Testis (tissue), 2 donors: ENCODE measurements at regions not wholly inside any gene's neighbourhood (a gene's known extent, or its start where the extent isn't known, plus 50 kb on each side); places are given as distances from the start of the nearest gene placed in this dataset.

Experiments
- DNase-seq: peaks from one replicate; pipeline ENCODE4 v3.0.0-alpha.2; 2019
- H3K27ac ChIP-seq, 2 donors: fragments of 200-600 bp; sonication (generic); one replicate each; pipeline ENCODE4 v1.5.1; 2019
- H3K27me3 ChIP-seq: fragments of 200-600 bp; sonication (generic); one replicate; pipeline ENCODE4 v1.5.1; 2019
- H3K36me3 ChIP-seq: fragments of 200-600 bp; sonication (generic); one replicate; pipeline ENCODE4 v1.5.1; 2017; ENCODE audit warnings: low read depth; ENCODE audit errors: missing control alignments
- H3K4me1 ChIP-seq: fragments of 200-600 bp; sonication (generic); one replicate; pipeline ENCODE4 v1.5.1; 2019
- H3K4me3 ChIP-seq, 2 donors: fragments of 200-600 bp; sonication (generic); one replicate each; pipeline ENCODE4 v1.5.1; 2017 to 2019
- H3K9me3 ChIP-seq: fragments of 200-600 bp; sonication (generic); one replicate; pipeline ENCODE4 v1.5.1; 2017
- POLR2A ChIP-seq: fragments of 450-650 bp; IDR thresholded peaks from one replicate; pipeline ENCODE4 v1.6.1; 2017; ENCODE audit warnings: antibody characterized with exemption, mild to moderate bottlenecking, moderate library complexity
- WGBS, 2 donors: methylation state at CpG; one replicate each; pipeline ENCODE4 v1.1.5; 2018; 5-methylcytosine and 5-hydroxymethylcytosine counted together
- intact Hi-C: fragments of 100-400 bp; cut with DNase I; formaldehyde crosslinking; loops from one replicate; pipeline ENCODE4 v1.15.1; 2023; ENCODE audit warnings: low total_unique reads
- TF ChIP-seq, protein P1 (sequence below), 3 experiments: fragments of 450-650 bp in 2 of 3; fragments of 200-600 bp in 1 of 3; sonication (generic) in 1 of 3; IDR thresholded peaks; one replicate each; pipeline ENCODE4 v1.5.1; 2016 to 2019; ENCODE audit warnings: antibody characterized with exemption in 3 of 3, mild to moderate bottlenecking in 2 of 3, moderate library complexity in 1 of 3

DNA sequence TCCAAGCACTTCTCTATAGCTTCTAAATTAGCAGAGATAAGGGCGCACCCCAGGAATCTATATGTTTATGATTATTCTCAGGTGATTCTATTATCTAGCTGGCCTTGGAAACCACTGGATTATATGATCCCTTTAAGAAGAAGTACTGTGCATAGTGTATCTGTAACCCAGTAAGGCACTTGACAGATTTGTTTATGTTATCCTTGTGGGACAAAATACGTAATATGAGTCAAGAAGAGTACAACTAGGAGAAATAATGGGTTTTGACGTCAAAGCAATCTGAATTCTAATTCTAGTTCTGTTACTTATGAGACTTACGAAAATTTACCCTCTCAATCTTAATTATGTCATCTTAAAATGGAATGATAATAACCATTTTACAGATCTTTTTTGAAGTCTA, 259.6 kb upstream of the NAV3 start:
- DNase-seq, result no peak
- H3K27ac ChIP-seq, result no peak overlapping the region
- no peak overlapping the region for H3K4me3 ChIP-seq
- no peaks in the 10 kb centered on the region for H3K36me3 ChIP-seq
- H3K27me3 ChIP-seq, result no peaks in the 10 kb centered on the region
- intact Hi-C loops, result no loop called here
- 92 to 93% methylated on average over 4 of the region's 4 CpGs for WGBS, 2 donors
- H3K4me1 ChIP-seq, result no peaks in the 10 kb centered on the region
- H3K9me3 ChIP-seq, result no peaks in the 10 kb centered on the region
- no peak for TF ChIP-seq POLR2A
- TF ChIP-seq, protein P1, sequence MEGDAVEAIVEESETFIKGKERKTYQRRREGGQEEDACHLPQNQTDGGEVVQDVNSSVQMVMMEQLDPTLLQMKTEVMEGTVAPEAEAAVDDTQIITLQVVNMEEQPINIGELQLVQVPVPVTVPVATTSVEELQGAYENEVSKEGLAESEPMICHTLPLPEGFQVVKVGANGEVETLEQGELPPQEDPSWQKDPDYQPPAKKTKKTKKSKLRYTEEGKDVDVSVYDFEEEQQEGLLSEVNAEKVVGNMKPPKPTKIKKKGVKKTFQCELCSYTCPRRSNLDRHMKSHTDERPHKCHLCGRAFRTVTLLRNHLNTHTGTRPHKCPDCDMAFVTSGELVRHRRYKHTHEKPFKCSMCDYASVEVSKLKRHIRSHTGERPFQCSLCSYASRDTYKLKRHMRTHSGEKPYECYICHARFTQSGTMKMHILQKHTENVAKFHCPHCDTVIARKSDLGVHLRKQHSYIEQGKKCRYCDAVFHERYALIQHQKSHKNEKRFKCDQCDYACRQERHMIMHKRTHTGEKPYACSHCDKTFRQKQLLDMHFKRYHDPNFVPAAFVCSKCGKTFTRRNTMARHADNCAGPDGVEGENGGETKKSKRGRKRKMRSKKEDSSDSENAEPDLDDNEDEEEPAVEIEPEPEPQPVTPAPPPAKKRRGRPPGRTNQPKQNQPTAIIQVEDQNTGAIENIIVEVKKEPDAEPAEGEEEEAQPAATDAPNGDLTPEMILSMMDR (IDR thresholded peaks at IDR 0.05), result no peak

GRCh38 chr12:77569876-77570275, 260.8 kb upstream of the NAV3 start:
- intact Hi-C loops, result no loop called here
- no peaks in the 10 kb centered on the region for H3K36me3 ChIP-seq
- H3K9me3 ChIP-seq, result no peaks in the 10 kb centered on the region
- H3K4me3 ChIP-seq, result no peak overlapping the region
- no peaks in the 10 kb centered on the region for H3K4me1 ChIP-seq
- DNase-seq, result no peak
- 71 to 80% methylated on average over 3 of the region's 3 CpGs for WGBS, 2 donors
- no peak overlapping the region for H3K27ac ChIP-seq
- H3K27me3 ChIP-seq, result no peaks in the 10 kb centered on the region
- TF ChIP-seq, protein P1 (IDR thresholded peaks at IDR 0.05), result no peak
- TF ChIP-seq POLR2A, result no peak

- Histone ChIP-seq H3K9me3 (no peaks in the 10 kb centered on the region), H3K27me3 (no peaks in the 10 kb centered on the region), H3K4me3 (no peak overlapping the region), H3K4me1 (no peaks in the 10 kb centered on the region), H3K27ac (no peak overlapping the region), H3K36me3 (no peaks in the 10 kb centered on the region)
- no peak for DNase-seq
- 87 to 91% methylated on average over 6 of the region's 6 CpGs for WGBS, 2 donors
- intact Hi-C loops, result no loop called here
- TF ChIP-seq, protein P1 (IDR thresholded peaks at IDR 0.05), result no peak
- TF ChIP-seq POLR2A, result no peak
Observed at GRCh38 chr12:77560714-77561113, 270.0 kb upstream of the NAV3 start.

- WGBS, 2 donors, result 84 to 90% methylated on average over 12 of the region's 12 CpGs
- no peaks in the 10 kb centered on the region for H3K4me1 ChIP-seq
- DNase-seq, result no peak
- TF ChIP-seq POLR2A, result no peak
- TF ChIP-seq, protein P1 (IDR thresholded peaks at IDR 0.05), result no peak
- no peak overlapping the region for H3K4me3 ChIP-seq
- H3K9me3 ChIP-seq, result no peaks in the 10 kb centered on the region
- no peak overlapping the region for H3K27ac ChIP-seq
- no peaks in the 10 kb centered on the region for H3K27me3 ChIP-seq
- H3K36me3 ChIP-seq, result no peaks in the 10 kb centered on the region
- intact Hi-C loops, result no loop called here
Observed at GRCh38 chr12:77559400-77560074, 271.2 kb upstream of the NAV3 start.

GRCh38 chr12:77555074-77555473, 275.6 kb upstream of the NAV3 start:
- Histone ChIP-seq H3K9me3 (no peaks in the 10 kb centered on the region), H3K4me3 (no peak overlapping the region), H3K4me1 (no peaks in the 10 kb centered on the region), H3K36me3 (no peaks in the 10 kb centered on the region), H3K27ac (no peak overlapping the region), H3K27me3 (no peaks in the 10 kb centered on the region)
- no peak for DNase-seq
- TF ChIP-seq POLR2A, result no peak
- TF ChIP-seq, protein P1 (IDR thresholded peaks at IDR 0.05), result no peak
- 71 to 73% methylated on average over 4 of the region's 4 CpGs for WGBS, 2 donors
- intact Hi-C loops, result no loop called here
